HG03066 (cell line): ENCODE measurements at regions not wholly inside any gene's neighbourhood (a gene's known extent, or its start where the extent isn't known, plus 50 kb on each side); places are given as distances from the start of the nearest gene placed in this dataset.

ENCODE experiments used
- ATAC-seq: cut with Tn5 transposase; IDR thresholded peaks from one replicate; pipeline ENCODE4 v1.9.1; 2021; ENCODE audit warnings: low read depth; ENCODE audit not compliant: unreplicated experiment

DNA sequence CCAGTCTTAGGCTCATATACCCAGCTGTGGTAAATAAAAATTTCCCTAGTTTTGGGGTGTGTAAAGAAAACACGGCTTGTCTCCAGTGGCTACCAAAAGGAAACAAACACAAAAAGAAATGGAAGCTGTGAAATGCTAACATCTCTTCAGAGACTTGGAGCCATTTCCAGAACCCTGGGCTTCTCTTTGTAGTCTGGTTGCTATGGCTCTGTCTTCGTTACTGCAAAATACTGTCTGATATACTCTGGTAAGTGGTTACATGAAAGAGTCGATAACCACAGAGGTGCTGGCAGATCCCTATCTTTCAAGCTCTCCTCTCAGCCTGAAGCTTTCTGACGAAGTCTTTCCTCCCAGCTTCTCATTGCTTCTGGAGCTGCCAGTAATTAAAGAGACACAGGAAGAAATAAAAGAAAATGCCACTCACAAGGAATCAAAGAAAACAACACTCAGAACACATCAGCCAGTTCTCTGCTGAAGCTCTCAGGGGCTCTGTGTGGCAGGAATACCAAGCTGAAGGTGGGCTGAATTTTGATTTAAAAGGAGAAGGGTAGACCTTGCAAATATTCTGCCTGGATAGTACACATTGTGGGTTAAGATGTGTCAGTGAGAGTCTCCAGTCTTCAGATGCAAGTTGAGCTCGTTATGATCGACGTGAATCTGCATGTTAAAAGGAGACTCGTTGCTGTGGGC, 107.6 kb upstream of the FAM9C start:
- ATAC-seq = no peak

DNA sequence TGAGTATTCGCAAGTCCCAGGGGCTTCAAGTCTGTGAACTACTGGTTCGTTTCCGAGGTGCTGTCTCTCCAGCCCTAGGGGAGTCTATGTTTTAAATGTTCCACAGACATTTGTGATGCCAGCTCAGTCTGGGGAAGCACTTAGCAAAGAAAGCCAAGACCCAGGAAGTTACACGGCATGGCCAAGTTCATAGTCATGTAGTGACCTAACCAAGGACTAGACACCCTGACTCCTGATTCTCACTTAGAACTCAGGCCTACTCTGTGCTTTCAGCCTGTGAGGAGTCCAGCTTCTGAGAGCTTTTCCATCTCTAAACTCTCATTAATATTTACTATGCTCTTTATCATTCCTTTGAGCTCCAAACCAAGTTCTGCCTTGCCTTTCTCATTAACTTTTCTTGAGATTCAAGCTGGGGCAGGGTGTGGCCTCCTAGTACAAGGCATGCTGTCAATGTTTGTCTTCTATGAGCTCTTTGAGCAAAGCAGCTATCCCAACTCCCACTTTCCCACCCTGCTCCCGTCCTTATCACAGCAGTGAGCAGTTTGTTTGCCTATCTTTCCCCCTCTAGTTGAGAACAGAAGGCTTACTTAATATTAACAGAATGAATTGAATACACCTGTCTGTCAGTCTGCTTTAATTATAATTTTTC, 105.4 kb upstream of the FAM9C start:
- no peak for ATAC-seq

DNA sequence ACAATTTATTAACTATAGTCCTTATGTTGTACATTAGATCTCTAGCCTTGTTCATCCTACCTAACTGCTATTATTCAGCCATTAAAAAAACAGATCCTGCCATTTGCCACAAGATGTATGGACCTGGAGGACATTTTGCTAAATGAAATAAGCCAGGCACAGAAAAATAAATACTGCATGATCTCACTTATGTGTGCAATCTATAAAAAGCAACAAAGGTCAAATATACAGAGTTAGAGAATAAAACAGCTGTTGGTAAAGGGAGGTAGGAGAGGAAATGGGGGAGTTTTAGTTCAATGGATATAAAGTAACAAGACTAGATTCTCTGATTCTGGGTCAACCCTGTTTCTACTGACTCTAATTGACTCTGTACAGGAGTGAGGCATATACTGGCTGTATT, 103.3 kb upstream of the FAM9C start:
- ATAC-seq = no peak

DNA sequence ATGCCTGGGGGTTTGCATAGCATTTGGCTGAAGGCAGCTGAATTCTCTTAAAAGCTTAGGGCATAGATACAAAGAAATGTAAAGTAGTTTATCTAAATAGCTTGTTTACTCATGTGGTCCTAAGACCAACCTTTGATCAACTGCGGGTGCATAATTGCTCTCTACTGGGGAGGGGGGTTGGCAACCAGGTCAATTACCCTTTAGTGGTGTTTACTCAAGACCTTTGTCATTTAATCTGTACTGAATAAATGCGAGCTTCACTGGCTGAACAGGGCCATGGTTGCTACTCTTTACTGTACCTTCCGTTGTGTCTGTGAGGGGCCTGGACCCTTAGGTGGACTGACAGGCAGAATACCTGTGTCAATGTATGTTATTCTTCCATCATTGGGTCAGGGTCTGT, 102.7 kb upstream of the FAM9C start:
- no peak for ATAC-seq

DNA sequence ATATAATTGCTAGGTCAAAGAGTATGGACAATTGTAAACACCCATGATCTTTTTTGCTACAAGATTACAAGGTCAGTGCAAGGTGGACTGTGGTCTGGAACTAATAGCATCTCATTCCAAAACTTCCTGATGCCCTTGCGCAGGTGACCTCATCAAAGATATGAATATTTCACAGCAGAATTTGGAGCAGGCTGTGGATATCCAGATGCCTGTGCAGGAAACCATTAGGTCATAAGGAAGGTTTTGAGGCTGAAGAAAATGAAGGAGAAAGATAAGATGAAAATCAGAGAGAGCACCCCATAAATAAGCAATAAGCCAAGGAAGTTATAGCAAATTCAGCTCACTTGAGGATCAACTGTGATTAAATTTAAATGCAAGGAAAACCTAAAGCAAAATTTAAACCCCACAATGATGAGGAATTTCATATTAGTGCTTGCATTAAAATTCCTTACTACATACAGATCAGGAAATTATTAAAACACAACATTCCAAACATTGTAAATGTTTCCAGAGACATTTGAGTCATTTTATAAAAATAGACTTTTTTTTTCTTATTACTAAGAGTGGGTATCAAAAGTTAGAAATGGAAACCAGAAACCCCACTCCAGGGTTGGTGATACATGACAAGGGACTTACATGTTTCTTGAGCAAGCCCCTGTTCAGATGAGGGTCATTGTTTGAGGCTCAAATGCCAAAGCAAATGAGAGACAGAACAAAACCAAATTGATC, 100.7 kb upstream of the FAM9C start:
- ATAC-seq = no peak

DNA sequence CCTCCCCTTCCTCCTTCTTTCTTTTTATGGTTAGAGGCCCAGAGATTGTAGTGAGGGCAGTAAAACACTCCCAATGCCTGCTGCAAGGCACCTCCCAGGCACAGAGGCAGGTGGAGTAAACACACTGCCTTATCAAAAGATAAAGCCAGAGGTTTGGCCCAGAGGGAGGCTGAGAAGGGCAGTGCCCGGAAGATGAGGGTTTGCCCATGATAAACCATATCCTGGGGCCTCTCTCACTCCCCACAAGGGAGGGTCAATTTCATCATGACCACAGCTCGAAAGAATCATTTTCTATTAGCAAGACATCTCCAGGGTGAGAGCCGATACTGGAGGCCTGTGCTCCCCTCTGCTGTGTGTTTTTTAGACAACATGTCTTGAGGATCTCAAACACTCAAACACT, 98.5 kb upstream of the FAM9C start:
- ATAC-seq = no peak

DNA sequence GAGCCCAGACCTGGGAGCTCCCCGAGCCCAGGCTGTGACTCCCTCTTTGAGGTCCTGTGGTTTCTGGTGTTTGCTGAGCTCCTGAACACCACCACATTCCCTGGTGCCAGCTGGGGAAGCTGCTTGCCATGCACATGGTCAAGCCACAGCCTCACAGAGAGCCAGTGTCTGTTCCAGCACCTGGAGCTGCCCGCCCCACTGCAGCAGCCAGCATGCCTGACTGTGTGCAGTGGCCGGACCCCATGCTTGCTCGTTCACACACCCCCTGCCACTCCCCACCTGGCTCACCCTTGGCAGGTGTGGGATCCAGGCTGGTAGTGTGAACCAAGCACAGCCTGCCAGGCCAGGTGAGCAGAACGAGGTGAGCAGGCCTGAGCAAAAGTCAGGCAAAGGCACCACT, 95.6 kb upstream of the FAM9C start:
- no peak for ATAC-seq

DNA sequence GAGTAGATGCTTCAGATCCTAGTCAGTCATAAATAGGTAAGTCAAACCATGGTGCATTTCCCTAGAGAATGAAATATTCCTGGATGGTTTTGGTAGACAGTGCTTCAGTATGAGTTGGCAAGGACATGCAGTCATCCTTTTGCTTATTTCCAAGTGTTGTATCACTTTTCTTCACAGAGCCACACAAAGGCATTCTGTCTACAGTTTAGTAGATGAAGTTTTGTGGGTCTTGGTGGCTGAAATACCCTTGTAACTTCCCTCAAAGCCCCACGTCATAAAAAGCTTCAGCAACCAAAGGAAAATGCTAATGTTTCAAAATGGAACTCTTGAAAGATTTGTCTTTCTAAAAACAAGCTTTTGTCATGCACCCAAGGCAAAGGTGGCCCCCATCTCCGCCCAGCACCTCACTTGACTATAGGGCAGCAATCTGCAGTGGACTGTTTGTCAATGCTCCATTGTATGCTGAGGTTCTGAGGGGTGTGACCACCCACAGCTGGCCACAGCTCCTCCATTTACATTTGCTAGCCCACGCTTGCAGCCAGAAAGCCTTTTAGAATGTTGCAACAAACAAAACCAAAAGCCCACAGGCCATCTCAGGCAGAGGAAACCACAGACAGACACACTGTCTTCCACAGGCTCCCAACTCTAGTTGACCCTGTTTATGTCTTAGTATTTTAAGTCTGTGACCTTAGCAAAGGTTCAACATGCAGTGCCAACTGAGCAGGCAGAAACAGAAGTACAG, 87.1 kb upstream of the FAM9C start:
- ATAC-seq = no peak

DNA sequence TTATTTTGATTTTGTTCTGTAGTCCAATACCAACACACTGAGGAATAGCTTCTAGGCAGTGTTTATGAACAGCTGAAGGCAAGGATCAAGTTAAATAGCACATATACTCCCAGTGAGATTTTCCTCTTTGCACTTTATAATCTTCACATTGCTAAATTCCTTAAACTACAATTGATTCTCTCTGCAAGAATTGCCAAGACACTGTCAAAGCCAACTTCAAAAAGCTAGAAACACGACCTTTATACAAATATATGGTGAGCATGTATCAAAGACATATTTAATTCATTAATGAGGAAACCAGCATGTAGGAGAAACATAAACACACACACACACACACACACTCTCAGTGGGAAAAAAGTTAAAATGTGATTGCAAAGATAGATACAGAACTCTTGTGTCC, 86.4 kb upstream of the FAM9C start:
- ATAC-seq = no peak

DNA sequence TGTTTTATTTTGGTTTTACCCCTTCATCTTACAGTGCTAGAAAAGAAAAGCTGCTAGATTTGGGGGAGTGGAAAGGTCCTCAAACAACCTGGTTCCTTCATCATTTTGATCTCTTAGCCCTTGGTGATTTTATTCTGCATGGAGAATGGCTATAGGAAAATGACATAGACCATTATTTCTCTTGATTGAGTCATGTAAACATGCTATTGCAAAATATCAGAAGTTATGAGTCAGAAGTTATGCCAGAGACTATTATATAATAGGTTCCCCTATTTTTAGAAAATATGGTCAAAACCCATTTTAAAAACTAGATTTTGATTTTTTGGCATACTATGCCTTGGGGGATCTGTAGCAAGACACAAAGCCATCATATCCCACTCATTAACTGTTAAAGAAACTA, 83.7 kb upstream of the FAM9C start:
- no peak for ATAC-seq

DNA sequence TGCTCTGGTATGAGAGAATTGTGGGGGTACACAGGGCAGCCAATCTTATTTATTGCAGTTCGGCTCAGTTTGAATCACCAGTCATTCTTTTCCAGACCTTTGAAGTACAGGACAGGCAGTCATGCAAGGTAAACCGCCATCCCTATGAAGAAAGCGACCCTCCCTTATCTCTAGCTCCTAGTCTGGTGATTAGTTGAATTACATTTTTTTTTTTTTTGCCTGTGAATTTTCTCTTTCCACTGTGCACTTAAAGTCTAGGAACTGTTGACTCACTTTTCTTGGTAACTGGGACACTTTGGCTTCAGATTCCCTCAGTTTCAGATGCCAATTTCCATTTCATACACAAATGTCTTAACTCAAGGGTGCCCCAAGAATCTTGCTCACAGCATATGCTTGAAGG, 82.4 kb upstream of the FAM9C start:
- no peak for ATAC-seq

DNA sequence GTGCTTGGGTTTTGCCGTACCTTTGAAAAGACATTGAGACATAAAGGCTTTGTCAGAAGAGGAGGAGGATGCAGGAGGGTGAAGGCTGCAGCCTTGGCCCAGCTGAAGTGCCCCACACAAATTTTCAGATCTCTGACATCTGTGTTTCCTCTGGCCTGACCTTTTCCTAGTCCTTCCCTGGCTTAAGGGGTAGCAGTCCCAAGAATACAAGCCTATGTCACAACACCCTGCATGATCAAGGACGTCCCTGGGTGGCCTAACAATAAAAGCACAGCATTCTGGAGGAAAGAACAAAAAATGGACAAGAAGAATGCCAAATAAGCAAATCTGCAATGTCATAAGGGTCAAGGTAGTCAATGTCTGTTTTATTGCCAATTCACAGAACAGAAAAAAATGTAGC, 80.8 kb upstream of the FAM9C start:
- ATAC-seq = no peak

DNA sequence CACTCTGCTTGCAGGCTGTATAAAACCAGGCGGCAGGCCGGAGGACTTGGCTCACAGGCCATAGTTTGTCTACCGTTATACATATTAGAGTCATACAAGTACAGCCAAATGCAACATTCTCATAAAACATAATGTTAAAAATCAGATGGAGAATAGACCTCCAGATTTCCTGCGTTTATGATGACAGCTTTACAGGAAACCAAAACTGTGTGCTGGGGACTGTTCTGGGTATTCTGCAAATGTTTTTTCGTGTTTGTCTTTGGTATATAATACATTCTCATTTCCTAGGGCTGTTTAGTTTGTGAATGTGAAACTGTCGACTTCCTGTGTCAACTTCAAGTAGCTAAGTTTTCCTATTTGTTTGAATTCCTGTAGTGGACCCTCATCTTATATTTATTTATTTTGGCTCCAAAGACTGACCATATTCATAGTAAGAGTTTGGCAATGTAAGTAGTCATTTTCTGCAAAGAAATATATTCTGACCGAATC, 79.5 kb upstream of the FAM9C start:
- ATAC-seq = peak; percentile 54

DNA sequence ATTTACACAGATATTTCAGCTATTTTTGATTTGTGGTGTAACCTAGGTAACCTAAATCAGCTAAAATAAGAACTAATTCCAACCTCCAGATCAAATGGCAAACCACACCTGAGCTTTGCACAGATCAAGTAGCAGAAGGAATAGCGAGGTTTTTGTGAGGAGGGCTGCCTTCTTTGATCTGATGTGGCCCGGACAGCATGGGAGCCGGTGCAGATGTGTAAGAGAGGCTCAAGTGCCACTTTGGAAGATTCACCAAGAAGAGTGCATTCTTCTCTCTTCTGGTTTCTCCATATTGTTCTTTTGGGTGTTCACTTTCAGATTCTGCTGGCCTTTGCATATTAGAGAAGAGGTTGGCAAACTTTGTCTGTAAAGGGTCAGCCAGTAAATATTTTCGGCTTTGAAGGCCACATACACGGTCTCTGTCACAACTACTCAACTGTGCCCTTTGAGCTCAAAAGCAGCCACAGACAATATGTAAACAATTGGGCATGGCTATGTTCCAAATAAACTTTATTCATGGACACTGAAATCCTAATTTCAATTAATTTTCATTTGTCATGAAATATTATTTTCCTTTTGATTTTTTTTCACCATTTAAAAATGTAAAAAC, 78.9 kb upstream of the FAM9C start:
- peak; percentile 17 for ATAC-seq

DNA sequence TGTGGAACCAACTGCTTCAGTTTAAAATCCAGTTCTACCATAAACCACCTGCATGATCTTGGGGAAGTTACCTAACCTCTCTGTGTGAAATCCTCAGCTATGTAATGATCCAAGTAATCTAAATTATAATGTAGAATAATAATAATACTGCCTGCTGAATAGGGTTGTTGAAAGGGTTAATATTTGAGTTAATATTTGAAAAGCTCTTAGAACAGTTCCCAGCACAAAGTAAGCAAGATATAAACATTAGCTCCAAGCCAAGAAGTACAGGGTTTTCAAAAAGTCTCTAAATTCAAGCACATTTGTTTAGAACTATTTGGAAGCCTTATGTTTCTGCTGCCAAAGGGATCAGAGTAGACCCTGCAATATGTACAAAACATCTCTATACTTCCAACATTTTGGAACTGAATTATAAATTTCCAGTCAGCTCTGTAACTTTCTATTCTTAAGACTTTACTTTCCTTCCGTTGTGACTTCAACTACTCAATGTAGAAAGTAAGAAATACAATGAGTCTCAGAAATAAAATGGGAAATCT, 76.7 kb upstream of the FAM9C start:
- ATAC-seq = no peak

DNA sequence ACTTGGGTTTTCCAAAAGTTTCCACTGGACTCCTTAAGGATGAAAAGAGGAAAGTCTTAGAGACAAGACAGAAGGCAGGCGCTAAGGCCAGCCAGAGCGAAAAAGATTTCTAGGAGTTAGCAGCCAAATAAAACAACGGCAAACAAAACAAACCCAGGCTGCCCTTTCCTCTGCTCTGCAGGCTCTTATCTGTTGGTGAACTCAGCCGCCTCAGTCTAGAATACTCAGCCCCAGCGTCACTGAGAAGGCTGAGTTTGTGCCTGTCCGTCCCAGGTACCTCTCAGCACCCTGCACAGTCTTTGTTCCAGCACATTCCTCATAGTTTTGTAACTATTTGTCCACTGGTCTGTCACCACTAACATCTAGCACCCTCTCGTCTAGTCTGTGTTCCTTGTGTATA, 75.6 kb upstream of the FAM9C start:
- ATAC-seq = no peak

DNA sequence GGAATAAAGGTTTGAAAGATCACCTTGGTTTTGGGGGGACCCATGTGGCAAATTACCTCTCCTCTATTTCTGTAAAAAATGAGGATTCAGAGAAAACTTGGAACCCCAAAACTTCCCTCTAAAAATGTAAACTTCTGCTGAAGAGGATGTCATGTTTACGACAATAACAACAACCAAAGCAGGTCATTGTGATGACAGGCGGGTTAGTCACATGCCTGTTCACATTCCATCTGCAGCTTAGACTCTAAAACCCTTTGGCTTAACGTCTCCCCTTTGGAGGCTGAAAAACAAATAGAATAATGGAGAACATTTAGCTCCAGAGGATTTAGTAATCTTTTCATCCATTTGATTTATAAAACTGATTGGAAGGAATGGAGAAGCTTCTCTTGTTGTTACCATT, 75.0 kb upstream of the FAM9C start:
- ATAC-seq = no peak

DNA sequence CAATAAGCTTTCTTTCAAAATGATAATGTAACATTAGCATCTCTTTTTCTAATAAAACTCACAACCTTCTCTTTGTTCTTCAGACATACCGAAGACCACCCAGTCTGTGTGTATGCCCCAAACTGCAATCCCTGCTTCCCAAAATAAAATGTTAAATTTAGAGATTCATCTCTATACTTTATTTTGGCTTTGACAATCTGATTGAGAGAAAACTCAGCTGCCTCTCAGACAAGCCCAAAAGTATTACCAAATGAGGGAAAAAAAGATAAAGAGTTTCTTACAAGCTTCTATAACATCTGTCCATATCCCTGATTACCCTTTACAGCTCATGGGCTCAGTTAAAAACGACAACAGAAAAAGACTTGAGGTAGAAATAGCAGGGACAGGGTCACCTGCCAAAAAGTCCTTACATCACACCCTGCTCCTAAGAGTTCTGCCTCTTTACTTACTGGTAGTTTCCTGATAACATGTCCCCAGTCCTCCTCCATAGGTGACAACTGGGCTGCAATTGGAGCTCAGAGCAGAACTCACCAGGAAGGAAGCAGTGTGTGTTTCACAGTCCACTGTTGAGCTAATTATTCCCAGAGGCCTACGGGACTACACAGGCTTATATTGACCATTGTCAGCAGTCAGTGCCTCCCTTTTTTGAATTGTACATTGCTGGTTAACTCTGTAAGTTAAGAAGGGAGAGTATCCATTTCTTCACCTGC, 70.9 kb upstream of the FAM9C start:
- ATAC-seq = no peak

DNA sequence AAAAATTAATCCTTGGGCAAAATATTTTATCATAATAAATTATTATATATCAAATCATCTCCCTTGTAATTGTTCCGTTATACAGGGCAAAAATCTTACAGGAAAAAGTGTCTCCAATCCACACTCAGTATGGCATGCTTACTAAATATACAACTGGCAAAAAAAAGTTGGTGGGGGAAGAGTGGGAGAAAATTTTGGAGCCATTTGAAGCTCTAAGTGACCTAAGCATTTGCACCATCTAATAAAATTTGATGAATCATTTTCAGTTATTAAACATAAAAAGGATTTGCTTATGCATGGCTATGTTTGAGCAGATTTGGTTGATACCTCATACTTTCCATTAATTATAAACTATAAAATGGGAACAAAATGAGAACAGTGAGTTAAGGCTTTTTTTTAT, 68.1 kb upstream of the FAM9C start:
- no peak for ATAC-seq
